Panc1 (cell line): ENCODE measurements at regions not wholly inside any gene's neighbourhood (a gene's known extent, or its start where the extent isn't known, plus 50 kb on each side); places are given as distances from the start of the nearest gene placed in this dataset.

Source experiments
- CTCF ChIP-seq: fragments of 450-650 bp; IDR thresholded peaks from 2 replicates; pipeline ENCODE4 v1.5.1; 2017; ENCODE audit warnings: mild to moderate bottlenecking
- POLR2AphosphoS5 ChIP-seq: IDR thresholded peaks from 2 replicates; pipeline ENCODE4 v1.6.1; 2012; ENCODE audit warnings: mild to moderate bottlenecking, low read depth, low read length, moderate library complexity
- REST ChIP-seq, 2 experiments: IDR thresholded peaks; 2 replicates each; pipeline ENCODE4 v1.6.1; 2011 to 2012; ENCODE audit warnings: low read depth in 2 of 2, control low read depth in 1 of 2, low read length in 1 of 2, mild to moderate bottlenecking in 1 of 2, moderate library complexity in 1 of 2; ENCODE audit not compliant: insufficient read depth in 1 of 2

GRCh38 chr5:167726642-167727041 lies 564.8 kb upstream of the WWC1 start:
- TF ChIP-seq CTCF (no peak), POLR2AphosphoS5 (no peak), REST (IDR thresholded peaks at IDR 0.05; ENCODE audit: insufficient read depth in 1 of 2, low read depth in 2 of 2, low read length in 1 of 2) (no peak)
